Lower lobe of right lung (tissue), 2 donors: ENCODE measurements at regions not wholly inside any gene's neighbourhood (a gene's known extent, or its start where the extent isn't known, plus 50 kb on each side); places are given as distances from the start of the nearest gene placed in this dataset.
A peak's percentile ranks its signal among the peaks of the same experiment; 100 is the strongest.

Source experiments
- ATAC-seq, 2 donors: fragments of 200-7000 bp; cut with Tn5 transposase; one replicate each; pipeline ENCODE4 v1.9.1; 2020 to 2022; ENCODE audit warnings: mild to moderate bottlenecking in 2 of 2, moderate library complexity in 2 of 2
- DNase-seq: peaks from one replicate; pipeline ENCODE4 v3.0.0-alpha.2; 2020
- H3K27ac ChIP-seq: fragments of 200-600 bp; one replicate; pipeline ENCODE4 v1.8.0; 2022
- H3K27me3 ChIP-seq: fragments of 200-600 bp; one replicate; pipeline ENCODE4 v1.8.0; 2022; ENCODE audit warnings: low read depth
- H3K36me3 ChIP-seq: fragments of 200-600 bp; one replicate; pipeline ENCODE4 v1.8.0; 2022; ENCODE audit warnings: mild to moderate bottlenecking
- H3K4me1 ChIP-seq: fragments of 200-600 bp; one replicate; pipeline ENCODE4 v1.8.0; 2022
- H3K4me3 ChIP-seq: fragments of 200-600 bp; one replicate; pipeline ENCODE4 v1.8.0; 2022; ENCODE audit warnings: mild to moderate bottlenecking
- H3K9me3 ChIP-seq: fragments of 200-600 bp; one replicate; pipeline ENCODE4 v1.8.0; 2022
- CTCF ChIP-seq: fragments of 200-600 bp; IDR thresholded peaks from one replicate; pipeline ENCODE4 v1.8.0; 2022; ENCODE audit warnings: antibody characterized with exemption, mild to moderate bottlenecking
- intact Hi-C: fragments of 100-400 bp; cut with DNase I; formaldehyde crosslinking; loops from one replicate; pipeline ENCODE4 v1.11.0; 2022
- donor health status: DM: no; HTN: yes; CAD: no; lungs with severe emphysema.

GRCh38 chr6:170130771-170131241 is 160.1 kb downstream of the DLL1 start:
- Histone ChIP-seq H3K4me3 (no peak overlapping the region), H3K4me1 (peaks cover 10% of the 10 kb centered on the region), H3K36me3 (no peaks in the 10 kb centered on the region), H3K27ac (no peak overlapping the region), H3K9me3 (no peaks in the 10 kb centered on the region), H3K27me3 (no peaks in the 10 kb centered on the region)
- ATAC-seq = no peak
- no peak for TF ChIP-seq CTCF
- no peak for DNase-seq
- intact Hi-C loops = no loop called here

DNA sequence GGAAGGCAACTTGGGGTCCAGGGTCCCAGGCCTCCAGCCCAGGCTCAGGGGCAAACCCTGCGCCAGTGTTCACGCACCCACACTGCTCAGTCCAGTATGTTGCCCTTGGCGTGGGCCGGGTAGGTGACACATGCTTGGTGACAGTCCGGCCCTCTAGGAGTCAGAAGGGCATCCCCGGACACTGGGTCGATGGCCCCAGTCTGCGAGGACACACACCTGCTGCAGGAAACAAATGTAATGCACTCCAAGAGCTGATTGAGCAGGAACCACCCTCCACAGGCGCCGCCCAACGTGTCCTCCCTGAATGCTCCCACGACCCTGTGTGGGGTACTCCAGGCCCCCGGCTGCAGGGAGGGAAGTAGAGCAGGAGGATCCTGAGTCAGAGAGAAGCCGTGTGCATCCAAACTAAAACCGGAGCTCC is 160.7 kb downstream of the DLL1 start:
- no peak overlapping the region for H3K4me3 ChIP-seq
- no peaks in the 10 kb centered on the region for H3K36me3 ChIP-seq
- peaks cover 10% of the 10 kb centered on the region for H3K4me1 ChIP-seq
- ATAC-seq (peak; percentile 16 to 50), DNase-seq (no peak)
- no peaks in the 10 kb centered on the region for H3K9me3 ChIP-seq
- H3K27me3 ChIP-seq = no peaks in the 10 kb centered on the region
- no peak for TF ChIP-seq CTCF
- intact Hi-C loops = no loop called here
- no peak overlapping the region for H3K27ac ChIP-seq

DNA sequence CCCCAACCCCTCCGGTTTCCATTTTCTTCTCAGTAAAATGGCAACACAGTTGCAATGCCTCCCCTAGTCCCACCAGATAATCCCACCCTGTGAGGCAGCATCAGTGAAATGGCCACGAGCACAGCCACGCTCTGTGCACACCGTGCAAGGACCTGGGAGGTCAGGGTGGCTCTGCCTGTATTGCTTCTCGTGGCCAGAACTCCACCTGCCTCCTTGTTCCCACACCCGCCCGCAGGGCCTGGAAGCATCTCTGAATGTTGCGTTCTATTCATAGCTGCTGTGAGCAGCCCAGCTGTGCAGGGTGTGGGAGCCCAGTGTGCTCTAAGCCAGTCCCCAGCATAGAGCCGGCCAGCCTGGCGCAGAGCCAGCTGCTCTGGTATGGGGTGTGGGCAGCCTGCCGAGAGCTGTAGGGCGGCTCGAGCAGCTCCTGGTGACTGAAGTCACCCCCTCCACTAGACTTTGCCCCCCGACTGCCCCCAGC is 161.1 kb downstream of the DLL1 start:
- Histone ChIP-seq H3K27ac (no peak overlapping the region), H3K27me3 (no peaks in the 10 kb centered on the region), H3K9me3 (no peaks in the 10 kb centered on the region), H3K4me3 (no peak overlapping the region), H3K36me3 (no peaks in the 10 kb centered on the region), H3K4me1 (peaks cover 10% of the 10 kb centered on the region)
- DNase-seq (peak; percentile 77), ATAC-seq (peak; percentile 68 to 74)
- no peak for TF ChIP-seq CTCF
- intact Hi-C loops = no loop called here

DNA sequence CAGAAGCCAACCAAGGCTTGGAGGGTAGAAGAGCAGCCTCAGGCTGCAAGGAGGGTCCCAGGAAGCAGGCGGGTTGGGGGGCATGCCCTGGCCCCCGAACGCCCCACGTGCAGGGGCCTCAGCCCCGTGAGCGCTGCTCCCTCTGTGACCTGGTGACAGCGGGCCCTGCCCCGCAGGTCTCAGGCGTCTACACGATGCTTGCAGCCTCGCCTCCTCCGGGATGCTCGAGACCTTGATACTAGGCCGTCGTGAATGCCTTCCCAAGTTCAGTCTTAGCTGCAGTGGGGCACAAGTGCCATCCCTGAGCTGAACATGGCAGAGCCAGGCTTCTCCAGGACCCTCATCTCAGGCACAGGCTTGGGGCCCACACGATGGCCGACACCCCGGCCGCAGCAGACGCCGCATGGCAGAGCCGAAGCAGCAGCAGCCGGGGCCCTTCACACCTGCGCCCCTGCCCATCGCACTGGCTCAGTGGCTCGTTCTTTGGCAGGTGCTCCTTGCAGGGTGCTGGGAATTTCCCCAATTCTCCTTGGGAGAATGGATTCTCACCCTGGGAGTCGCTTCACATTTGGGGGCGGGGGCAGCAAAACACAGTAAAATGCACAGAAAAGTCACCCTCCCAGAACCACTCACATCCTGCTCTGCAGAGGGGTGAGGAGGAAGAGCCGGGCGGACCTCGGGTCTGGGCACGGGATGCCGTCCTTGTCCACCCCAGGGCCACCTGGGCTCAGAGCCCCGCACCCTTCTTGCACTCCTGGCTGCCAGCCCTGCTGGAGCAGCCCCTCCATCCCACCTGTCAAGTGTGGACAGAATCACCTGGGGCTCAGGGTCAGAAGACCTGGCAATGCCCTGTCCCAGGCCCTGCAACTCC is 161.8 kb downstream of the DLL1 start:
- DNase-seq (no peak), ATAC-seq (no peak)
- intact Hi-C loops = no loop called here
- no peaks in the 10 kb centered on the region for H3K27me3 ChIP-seq
- H3K36me3 ChIP-seq = no peaks in the 10 kb centered on the region
- no peak for TF ChIP-seq CTCF
- H3K4me3 ChIP-seq = no peak overlapping the region
- H3K4me1 ChIP-seq = peaks cover 10% of the 10 kb centered on the region
- no peaks in the 10 kb centered on the region for H3K9me3 ChIP-seq
- H3K27ac ChIP-seq = no peak overlapping the region

DNA sequence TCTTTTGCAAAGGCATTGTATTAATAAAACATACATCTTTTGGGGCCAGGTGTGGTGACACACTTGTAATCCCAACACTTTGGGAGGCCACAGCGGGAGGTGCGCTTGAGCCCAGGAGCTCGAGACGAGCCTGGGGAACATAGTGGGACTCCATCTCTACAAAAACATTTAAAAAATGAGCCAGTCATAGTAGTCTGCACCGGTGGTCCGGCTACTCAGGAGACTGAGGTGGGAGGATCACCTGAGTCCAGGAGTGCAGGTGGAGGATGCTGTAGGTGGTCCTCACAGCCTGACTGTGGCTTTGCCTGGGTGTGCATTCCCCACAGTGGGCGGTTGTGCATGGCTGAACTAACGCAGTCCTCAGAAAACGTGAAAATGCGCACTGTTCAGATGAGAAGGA is 162.5 kb downstream of the DLL1 start:
- DNase-seq (no peak), ATAC-seq (no peak)
- Histone ChIP-seq H3K27ac (no peak overlapping the region), H3K9me3 (no peaks in the 10 kb centered on the region), H3K36me3 (no peaks in the 10 kb centered on the region), H3K27me3 (no peaks in the 10 kb centered on the region), H3K4me3 (no peak overlapping the region), H3K4me1 (peaks cover 10% of the 10 kb centered on the region)
- TF ChIP-seq CTCF = no peak
- intact Hi-C loops = no loop called here
